Ectodermal cell (in vitro differentiated cells): ENCODE measurements at regions not wholly inside any gene's neighbourhood (a gene's known extent, or its start where the extent isn't known, plus 50 kb on each side); places are given as distances from the start of the nearest gene placed in this dataset.

Experiments
- H3K27ac ChIP-seq: 2 replicates; pipeline ENCODE4 v1.7.0; 2013; ENCODE audit warnings: mild to moderate bottlenecking, low read depth, low read length; ENCODE audit not compliant: insufficient read depth, poor library complexity, severe bottlenecking
- H3K27me3 ChIP-seq: 2 replicates; pipeline ENCODE4 v1.7.0; 2013; ENCODE audit warnings: mild to moderate bottlenecking, low read length; ENCODE audit not compliant: insufficient read depth, control insufficient read depth, poor library complexity, severe bottlenecking
- H3K36me3 ChIP-seq: one replicate; pipeline ENCODE4 v1.7.0; 2013; ENCODE audit warnings: low read length; ENCODE audit not compliant: control insufficient read depth, insufficient read depth
- H3K4me1 ChIP-seq: one replicate; pipeline ENCODE4 v1.7.0; 2013; ENCODE audit warnings: low read length; ENCODE audit not compliant: control insufficient read depth, insufficient read depth
- H3K4me3 ChIP-seq: 2 replicates; pipeline ENCODE4 v1.7.0; 2013; ENCODE audit warnings: low read depth, low read length, control low read depth; ENCODE audit not compliant: insufficient read depth
- H3K9me3 ChIP-seq: 2 replicates; pipeline ENCODE4 v1.7.0; 2013; ENCODE audit warnings: mild to moderate bottlenecking, low read length, moderate library complexity; ENCODE audit not compliant: control insufficient read depth
- WGBS, 2 experiments: methylation state at CpG; one replicate each; pipeline ENCODE4 v1.1.7; 2013; ENCODE audit warnings: missing lambda C conversion rate in 2 of 2; 5-methylcytosine and 5-hydroxymethylcytosine counted together

- H3K27me3 ChIP-seq: no peaks in the 10 kb centered on the region
- H3K9me3 ChIP-seq: no peaks in the 10 kb centered on the region
- H3K36me3 ChIP-seq: no peaks in the 10 kb centered on the region
- 85 to 86% methylated on average over 2 of the region's 2 CpGs for WGBS, 2 experiments
- H3K4me3 ChIP-seq: no peak overlapping the region
- no peak overlapping the region for H3K27ac ChIP-seq
- H3K4me1 ChIP-seq: no peaks in the 10 kb centered on the region
Measured at GRCh38 chrX:69236641-69237040, 71.4 kb upstream of the PJA1 start.

GRCh38 chrX:69234624-69235023 is 69.4 kb upstream of the PJA1 start:
- H3K9me3 ChIP-seq: no peaks in the 10 kb centered on the region
- no peak overlapping the region for H3K27ac ChIP-seq
- H3K4me3 ChIP-seq: no peak overlapping the region

GRCh38 chrX:69232945-69233344 is 67.7 kb upstream of the PJA1 start:
- 89 to 98% methylated on average over 3 of the region's 3 CpGs for WGBS, 2 experiments
- H3K9me3 ChIP-seq: no peaks in the 10 kb centered on the region
- H3K4me3 ChIP-seq: no peak overlapping the region

More at GRCh38 chrX:69234624-69235023, 69.4 kb upstream of the PJA1 start:
- H3K36me3 ChIP-seq: no peaks in the 10 kb centered on the region
- no peaks in the 10 kb centered on the region for H3K4me1 ChIP-seq
- H3K27me3 ChIP-seq: no peaks in the 10 kb centered on the region

GRCh38 chrX:69231903-69232302 is 66.7 kb upstream of the PJA1 start:
- Histone ChIP-seq H3K27ac (no peak overlapping the region), H3K36me3 (no peaks in the 10 kb centered on the region), H3K9me3 (no peaks in the 10 kb centered on the region), H3K4me1 (no peaks in the 10 kb centered on the region), H3K4me3 (no peak overlapping the region), H3K27me3 (no peaks in the 10 kb centered on the region)

More at GRCh38 chrX:69232945-69233344, 67.7 kb upstream of the PJA1 start:
- Histone ChIP-seq H3K27ac (no peak overlapping the region), H3K4me1 (no peaks in the 10 kb centered on the region), H3K36me3 (no peaks in the 10 kb centered on the region), H3K27me3 (no peaks in the 10 kb centered on the region)

- H3K27me3 ChIP-seq: no peaks in the 10 kb centered on the region
- H3K36me3 ChIP-seq: no peaks in the 10 kb centered on the region
- no peaks in the 10 kb centered on the region for H3K4me1 ChIP-seq
- H3K9me3 ChIP-seq: no peaks in the 10 kb centered on the region
- no peak overlapping the region for H3K27ac ChIP-seq
- no peak overlapping the region for H3K4me3 ChIP-seq
Measured at GRCh38 chrX:69229436-69229835, 64.2 kb upstream of the PJA1 start.

GRCh38 chrX:69228732-69229131 is 63.5 kb upstream of the PJA1 start:
- H3K27me3 ChIP-seq: no peaks in the 10 kb centered on the region
- H3K9me3 ChIP-seq: no peaks in the 10 kb centered on the region
- H3K27ac ChIP-seq: no peak overlapping the region
- H3K36me3 ChIP-seq: no peaks in the 10 kb centered on the region
- no peaks in the 10 kb centered on the region for H3K4me1 ChIP-seq
- WGBS, 2 experiments: 74 to 78% methylated on average over 4 of the region's 4 CpGs
- no peak overlapping the region for H3K4me3 ChIP-seq

GRCh38 chrX:69226459-69227158 is 61.4 kb upstream of the PJA1 start:
- H3K4me3 ChIP-seq: no peak overlapping the region
- WGBS, 2 experiments: 77% methylated on average over 9 of the region's 9 CpGs
- no peaks in the 10 kb centered on the region for H3K9me3 ChIP-seq
- no peak overlapping the region for H3K27ac ChIP-seq
- H3K36me3 ChIP-seq: no peaks in the 10 kb centered on the region
- peaks cover 8% of the 10 kb centered on the region for H3K4me1 ChIP-seq
- H3K27me3 ChIP-seq: no peaks in the 10 kb centered on the region

- Histone ChIP-seq H3K9me3 (no peaks in the 10 kb centered on the region), H3K36me3 (no peaks in the 10 kb centered on the region), H3K4me1 (peaks cover 8% of the 10 kb centered on the region), H3K27me3 (no peaks in the 10 kb centered on the region), H3K4me3 (no peak overlapping the region), H3K27ac (peak overlapping the region; percentile 50)
- WGBS, 2 experiments: 1 to 4% methylated on average over 10 to 11 of the region's 12 CpGs
Measured at GRCh38 chrX:69222103-69223090, 57.1 kb upstream of the PJA1 start.

GRCh38 chrX:69221239-69222102 is 56.2 kb upstream of the PJA1 start:
- 4% methylated on average over 27 to 37 of the region's 38 CpGs for WGBS, 2 experiments
- H3K27ac ChIP-seq: peak overlapping the region; percentile 50
- H3K4me1 ChIP-seq: peaks cover 8% of the 10 kb centered on the region

More at GRCh38 chrX:69221239-69222102, 56.2 kb upstream of the PJA1 start:
- Histone ChIP-seq H3K9me3 (no peaks in the 10 kb centered on the region), H3K36me3 (no peaks in the 10 kb centered on the region), H3K27me3 (no peaks in the 10 kb centered on the region), H3K4me3 (peak overlapping the region; percentile 1)
